IMR-90 (cell line): ENCODE measurements at regions not wholly inside any gene's neighbourhood (a gene's known extent, or its start where the extent isn't known, plus 50 kb on each side); places are given as distances from the start of the nearest gene placed in this dataset.

ENCODE experiments used
- ATAC-seq: fragments of 200-7000 bp; cut with Tn5 transposase; 2 replicates; pipeline ENCODE4 v1.9.1; 2020; ENCODE audit warnings: low read depth, mild to moderate bottlenecking, moderate library complexity
- BruUV-seq: library from RNA; stranded (reverse); fragments of 400-500 nt; replicated peaks from 2 replicates; lab custom pipeline; 2021; lab: Mats Ljungman, UMichigan
- CTCF ChIA-PET: fragments of 300-600 bp; formaldehyde crosslinking; extraction: SDS; loops from one replicate; lab custom pipeline; 2021; ENCODE audit warnings: antibody characterized with exemption; lab: Yijun Ruan, JAX
- POLR2A ChIA-PET: fragments of 300-600 bp; sonication (Branson Sonifier 250); formaldehyde crosslinking; loops from one replicate; lab custom pipeline; 2022; ENCODE audit warnings: antibody characterized with exemption; ENCODE audit not compliant: unreplicated experiment; lab: Charles Lee
- DNase-seq: peaks from one replicate; pipeline ENCODE4 v3.0.0; 2013
- H2AFZ ChIP-seq: replicated peaks from 2 replicates; pipeline ENCODE3; 2013; ENCODE audit warnings: low read length, mild to moderate bottlenecking; ENCODE audit not compliant: poor library complexity
- H2AK5ac ChIP-seq: 2 replicates; pipeline ENCODE4 v1.6.1; 2013; ENCODE audit warnings: low read depth, low read length, inconsistent platforms
- H2AK9ac ChIP-seq: replicated peaks from 2 replicates; pipeline ENCODE3; 2013; ENCODE audit warnings: mild to moderate bottlenecking, low read depth, low read length, moderate library complexity; ENCODE audit not compliant: poor library complexity
- H2BK120ac ChIP-seq: 2 replicates; pipeline ENCODE4 v1.6.1; 2013; ENCODE audit warnings: low read depth, low read length, inconsistent platforms
- H2BK15ac ChIP-seq: 3 replicates; pipeline ENCODE4 v1.6.1; 2013; ENCODE audit warnings: low read depth, low read length, inconsistent platforms
- H2BK20ac ChIP-seq: 2 replicates; pipeline ENCODE4 v1.6.1; 2013; ENCODE audit warnings: low read depth, mild to moderate bottlenecking, inconsistent platforms, low read length, moderate library complexity
- H2BK5ac ChIP-seq: 2 replicates; pipeline ENCODE4 v1.6.1; 2013; ENCODE audit warnings: mild to moderate bottlenecking, low read depth, low read length, inconsistent platforms; ENCODE audit not compliant: poor library complexity, severe bottlenecking
- H3K14ac ChIP-seq: replicated peaks from 2 replicates; pipeline ENCODE4 v1.6.1; 2013; ENCODE audit warnings: low read depth, low read length, inconsistent platforms
- H3K18ac ChIP-seq: 2 replicates; pipeline ENCODE4 v1.6.1; 2013; ENCODE audit warnings: low read depth, low read length, control low read depth
- H3K23ac ChIP-seq: 2 replicates; pipeline ENCODE4 v1.6.1; 2013; ENCODE audit warnings: low read depth, low read length, inconsistent platforms
- H3K27ac ChIP-seq: 2 replicates; pipeline ENCODE4 v1.5.1; 2013; ENCODE audit warnings: mild to moderate bottlenecking, control low read depth, low read length; ENCODE audit not compliant: insufficient read depth
- H3K27me3 ChIP-seq: 2 replicates; pipeline ENCODE4 v1.6.1; 2013; ENCODE audit warnings: low read length; ENCODE audit not compliant: control insufficient read depth, insufficient read depth
- H3K36me3 ChIP-seq: 2 replicates; pipeline ENCODE4 v1.6.1; 2013; ENCODE audit warnings: low read length, mixed read lengths; ENCODE audit not compliant: control insufficient read depth, insufficient read depth
- H3K4ac ChIP-seq: 2 replicates; pipeline ENCODE4 v1.6.1; 2013; ENCODE audit warnings: low read depth, low read length, inconsistent platforms
- H3K4me1 ChIP-seq: 2 replicates; pipeline ENCODE4 v1.6.1; 2013; ENCODE audit warnings: low read length, mixed read lengths; ENCODE audit not compliant: control insufficient read depth, insufficient read depth
- H3K4me2 ChIP-seq: 2 replicates; pipeline ENCODE4 v1.6.1; 2013; ENCODE audit warnings: low read depth, mild to moderate bottlenecking, control low read depth, low read length, moderate library complexity
- H3K4me3 ChIP-seq: 2 replicates; pipeline ENCODE4 v1.5.1; 2013; ENCODE audit warnings: low read depth, mild to moderate bottlenecking, control low read depth, low read length, moderate library complexity; ENCODE audit not compliant: insufficient read depth
- H3K56ac ChIP-seq: 2 replicates; pipeline ENCODE4 v1.6.1; 2013; ENCODE audit warnings: low read length, inconsistent platforms; ENCODE audit not compliant: insufficient read depth; ENCODE audit errors: extremely low read depth
- H3K79me1 ChIP-seq, 2 experiments: 2 replicates each; pipeline ENCODE4 v1.6.1; 2013; ENCODE audit warnings: low read length in 2 of 2, inconsistent platforms in 1 of 2, low read depth in 1 of 2
- H3K9ac ChIP-seq: 2 replicates; pipeline ENCODE4 v1.6.1; 2013; ENCODE audit warnings: low read depth, low read length, control low read depth
- H3K9me1 ChIP-seq: 2 replicates; pipeline ENCODE4 v1.6.1; 2013; ENCODE audit warnings: low read length, inconsistent platforms; ENCODE audit not compliant: insufficient read depth
- H3K9me3 ChIP-seq: 2 replicates; pipeline ENCODE4 v1.6.1; 2013; ENCODE audit warnings: low read length; ENCODE audit not compliant: control insufficient read depth, insufficient read depth
- H4K20me1 ChIP-seq: 2 replicates; pipeline ENCODE4 v1.6.1; 2013; ENCODE audit warnings: low read length, inconsistent platforms; ENCODE audit not compliant: insufficient read depth
- H4K5ac ChIP-seq: 2 replicates; pipeline ENCODE4 v1.6.1; 2013; ENCODE audit warnings: mild to moderate bottlenecking, low read depth, low read length, control low read depth
- H4K8ac ChIP-seq, 2 experiments: 2 replicates each; pipeline ENCODE4 v1.6.1; 2013; ENCODE audit warnings: low read depth in 2 of 2, low read length in 2 of 2, control low read depth in 1 of 2, inconsistent platforms in 1 of 2
- H4K91ac ChIP-seq: 2 replicates; pipeline ENCODE4 v1.6.1; 2013; ENCODE audit warnings: low read depth, low read length, inconsistent platforms; ENCODE audit not compliant: insufficient read depth
- MAZ ChIP-seq: IDR thresholded peaks from 2 replicates; pipeline ENCODE4 v1.6.1; 2012; ENCODE audit warnings: low read depth, mild to moderate bottlenecking, low read length, improper control_type of control experiment, moderate library complexity, borderline replicate concordance
- WGBS, 2 experiments: methylation state at CpG; one replicate each; pipeline versions ENCODE4 v1.1.5 to v1.1.7; 2013; ENCODE audit warnings: missing lambda C conversion rate in 2 of 2; ENCODE audit not compliant: insufficient read length in 1 of 2; ENCODE audit errors: extremely low coverage in 2 of 2; 5-methylcytosine and 5-hydroxymethylcytosine counted together
- dilution Hi-C: fragments of 300-500 bp; cut with HindIII; formaldehyde crosslinking; loops from one replicate; pipeline ENCODE4 v1.14.3; 2018; ENCODE audit warnings: low sequenced_read_pairs; ENCODE audit not compliant: unreplicated experiment
- in situ Hi-C: fragments of 300-500 bp; cut with MboI; formaldehyde crosslinking; loops from 3 replicates; pipeline ENCODE4 v1.14.3; 2019; ENCODE audit warnings: low sequenced_read_pairs, inconsistent platforms, mixed read lengths
- intact Hi-C: fragments of 100-400 bp; cut with micrococcal nuclease; formaldehyde crosslinking; loops from 2 replicates; pipeline ENCODE4 v1.10.0; 2022

DNA sequence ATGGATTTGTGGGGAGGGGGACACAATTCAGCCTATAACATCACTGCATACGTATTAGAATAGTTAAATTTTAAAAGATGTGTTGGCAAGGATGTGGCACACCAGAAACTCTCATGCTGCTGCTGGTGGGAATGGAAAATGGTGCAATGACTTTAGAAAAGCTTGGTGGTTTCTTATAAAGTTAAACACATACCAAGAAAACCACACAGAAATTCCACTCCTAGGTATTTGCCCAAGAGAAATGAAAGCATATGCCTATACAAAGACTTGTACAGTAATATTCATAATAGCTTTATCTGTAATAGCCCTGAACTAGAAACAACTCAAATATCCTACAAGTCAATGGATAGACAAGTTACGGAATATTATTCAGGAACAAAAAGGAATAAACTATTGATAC is 71.3 kb upstream of the PDHA1 start:
- H3K4me3 ChIP-seq: no peak overlapping the region
- H3K56ac ChIP-seq: no peak overlapping the region
- H3K18ac ChIP-seq: no peak overlapping the region
- no peak overlapping the region for H2BK120ac ChIP-seq
- no CpG with 5 or more reads among the region's 2 CpGs for WGBS, 2 experiments
- H3K9me1 ChIP-seq: no peaks in the 10 kb centered on the region
- no peaks in the 10 kb centered on the region for H3K9me3 ChIP-seq
- H3K27me3 ChIP-seq: no peaks in the 10 kb centered on the region
- no peak overlapping the region for H2AK5ac ChIP-seq
- no peak overlapping the region for H2BK5ac ChIP-seq
- H2AK9ac ChIP-seq: no peak overlapping the region
- H4K91ac ChIP-seq: no peak overlapping the region
- H4K8ac ChIP-seq: no peak overlapping the region
- intact Hi-C loops (no loop called here), in situ Hi-C loops (no loop called here), dilution Hi-C loops (no loop called here)
- TF ChIP-seq MAZ: no peak
- H2BK15ac ChIP-seq: no peak overlapping the region
- H3K4ac ChIP-seq: no peak overlapping the region
- ATAC-seq (no peak), DNase-seq (peak; percentile 1)
- H3K27ac ChIP-seq: no peak overlapping the region
- H3K4me2 ChIP-seq: no peak overlapping the region
- H3K79me1 ChIP-seq: no peaks in the 10 kb centered on the region
- H3K9ac ChIP-seq: no peak overlapping the region
- no peak overlapping the region for H4K5ac ChIP-seq
- ChIA-PET POLR2A (no interaction called here), CTCF (no interaction called here)
- H3K4me1 ChIP-seq: no peaks in the 10 kb centered on the region
- no peaks in the 10 kb centered on the region for H4K20me1 ChIP-seq
- H3K14ac ChIP-seq: no peak overlapping the region
- H2AFZ ChIP-seq: no peak overlapping the region
- no TSS peak for BruUV-seq
- H3K23ac ChIP-seq: no peak overlapping the region
- no peaks in the 10 kb centered on the region for H3K36me3 ChIP-seq
- no peak overlapping the region for H2BK20ac ChIP-seq
